Neural cell (in vitro differentiated cells): ENCODE measurements at regions not wholly inside any gene's neighbourhood (a gene's known extent, or its start where the extent isn't known, plus 50 kb on each side); places are given as distances from the start of the nearest gene placed in this dataset.
A peak's percentile ranks its signal among the peaks of the same experiment; 100 is the strongest.

ENCODE experiments used
- H2AFZ ChIP-seq: fragments of 200-600, 300-800 bp; sonication (generic), shearing (Covaris generic); 2 replicates; pipeline ENCODE4 v1.6.0; 2014; ENCODE audit warnings: low read depth, mild to moderate bottlenecking, antibody characterized with exemption, low read length, moderate library complexity
- H3F3A ChIP-seq: fragments of 200-600 bp; shearing (Covaris generic); 2 replicates; pipeline ENCODE4 v1.6.1; 2016; ENCODE audit warnings: mild to moderate bottlenecking, moderate library complexity, mixed read lengths, antibody characterized with exemption, low read length; ENCODE audit not compliant: insufficient read depth, poor library complexity, severe bottlenecking
- H3K27ac ChIP-seq: fragments of 200-600, 300-800 bp; sonication (generic), shearing (Covaris generic); 2 replicates; pipeline ENCODE4 v1.5.1; 2014; ENCODE audit warnings: mild to moderate bottlenecking, low read length, moderate library complexity
- H3K27me3 ChIP-seq: fragments of 300-800, 200-600 bp; sonication (generic), shearing (Covaris generic); 2 replicates; pipeline ENCODE4 v1.6.0; 2014; ENCODE audit warnings: mild to moderate bottlenecking, low read depth, low read length, moderate library complexity; ENCODE audit not compliant: insufficient read depth
- H3K36me3 ChIP-seq: fragments of 300-800, 200-600 bp; sonication (generic), shearing (Covaris generic); 2 replicates; pipeline ENCODE4 v1.5.1; 2014; ENCODE audit warnings: mild to moderate bottlenecking, antibody characterized with exemption, low read length, moderate library complexity; ENCODE audit not compliant: insufficient read depth
- H3K4me2 ChIP-seq: fragments of 300-800, 200-600 bp; sonication (generic), shearing (Covaris generic); 2 replicates; pipeline ENCODE4 v1.6.0; 2014; ENCODE audit warnings: mild to moderate bottlenecking, low read length
- H3K4me3 ChIP-seq: fragments of 300-800, 200-600 bp; sonication (generic), shearing (Covaris generic); 2 replicates; pipeline ENCODE4 v1.5.1; 2014; ENCODE audit warnings: mild to moderate bottlenecking, low read length, moderate library complexity
- H3K79me2 ChIP-seq: fragments of 200-600 bp; shearing (Covaris generic); replicated peaks from 2 replicates; pipeline ENCODE4 v1.6.0; 2014; ENCODE audit warnings: mild to moderate bottlenecking, low read length, moderate library complexity; ENCODE audit not compliant: insufficient read depth
- H3K9ac ChIP-seq: fragments of 300-800, 200-600 bp; sonication (generic), shearing (Covaris generic); 2 replicates; pipeline ENCODE4 v1.6.1; 2016; ENCODE audit warnings: mild to moderate bottlenecking, low read length, mixed read lengths
- H3K9me2 ChIP-seq: fragments of 200-600 bp; shearing (Covaris generic); 2 replicates; pipeline ENCODE4 v1.6.1; 2016; ENCODE audit warnings: mild to moderate bottlenecking, low read length, mixed read lengths; ENCODE audit not compliant: insufficient read depth
- H3K9me3 ChIP-seq: fragments of 200-600, 300-800 bp; sonication (generic), shearing (Covaris generic); 2 replicates; pipeline ENCODE4 v1.6.1; 2016; ENCODE audit warnings: mild to moderate bottlenecking, mixed run types, low read length, moderate library complexity, mixed read lengths
- H4K20me1 ChIP-seq: fragments of 200-600 bp; shearing (Covaris generic); 2 replicates; pipeline ENCODE4 v1.6.1; 2016; ENCODE audit warnings: mild to moderate bottlenecking, mixed run types; ENCODE audit not compliant: insufficient read depth
- EP300 ChIP-seq: fragments of 450-650 bp; conservative IDR thresholded peaks from 2 replicates; pipeline ENCODE4 v1.6.1; 2014; ENCODE audit warnings: antibody characterized with exemption, mild to moderate bottlenecking, moderate library complexity; ENCODE audit not compliant: poor library complexity, severe bottlenecking
- EZH2 ChIP-seq: fragments of 200-600, 300-800 bp; shearing (Covaris generic), sonication (generic); IDR thresholded peaks from 2 replicates; pipeline ENCODE4 v1.6.1; 2014; ENCODE audit warnings: antibody characterized with exemption, low read length, borderline replicate concordance, mild to moderate bottlenecking; ENCODE audit not compliant: insufficient read depth, poor library complexity, severe bottlenecking
- MXI1 ChIP-seq: fragments of 450-650 bp; conservative IDR thresholded peaks from 2 replicates; pipeline ENCODE4 v1.6.1; 2014; ENCODE audit warnings: antibody characterized with exemption, mild to moderate bottlenecking; ENCODE audit not compliant: poor library complexity, severe bottlenecking
- POLR2AphosphoS5 ChIP-seq: IDR thresholded peaks from 2 replicates; pipeline ENCODE4 v1.6.1; 2012
- RAD21 ChIP-seq: fragments of 450-650 bp; conservative IDR thresholded peaks from 2 replicates; pipeline ENCODE4 v1.6.1; 2014; ENCODE audit warnings: antibody characterized with exemption, mild to moderate bottlenecking, moderate library complexity
- SMC3 ChIP-seq: fragments of 450-650 bp; conservative IDR thresholded peaks from 2 replicates; pipeline ENCODE4 v1.6.1; 2014; ENCODE audit warnings: antibody characterized with exemption, mild to moderate bottlenecking, moderate library complexity; ENCODE audit not compliant: poor library complexity
- TAF1 ChIP-seq: IDR thresholded peaks from 2 replicates; pipeline ENCODE4 v1.6.1; 2012; ENCODE audit warnings: low read depth
- TF ChIP-seq, protein P1 (sequence below): fragments of 450-650 bp; IDR thresholded peaks from 2 replicates; pipeline ENCODE4 v1.5.1; 2014; ENCODE audit warnings: antibody characterized with exemption, mild to moderate bottlenecking, moderate library complexity; ENCODE audit not compliant: poor library complexity, severe bottlenecking
- TF ChIP-seq, protein P2 (sequence below): IDR thresholded peaks from 2 replicates; pipeline ENCODE4 v1.6.1; 2012; ENCODE audit warnings: borderline replicate concordance

DNA sequence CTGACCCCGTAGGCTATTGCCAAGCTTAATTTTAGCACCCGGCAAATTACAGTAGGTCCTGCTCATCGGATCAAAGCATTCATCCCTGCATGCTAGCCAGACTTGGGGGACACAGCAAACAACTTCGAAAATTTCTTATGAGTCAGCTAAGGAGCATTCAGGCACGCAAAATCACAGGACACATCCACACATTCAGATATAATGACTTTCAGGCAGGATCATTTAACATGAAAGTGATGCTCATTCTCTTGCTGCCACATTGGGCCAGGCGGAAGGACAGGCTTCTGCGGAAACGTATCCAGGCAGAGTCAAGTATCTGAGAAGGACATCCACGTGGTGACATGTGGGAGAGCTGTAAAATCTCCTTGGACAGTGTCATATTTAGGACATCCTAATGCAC is 474.0 kb upstream of the NRP1 start:
- Histone ChIP-seq H4K20me1 (no peaks in the 10 kb centered on the region), H3K27me3 (no peaks in the 10 kb centered on the region), H3K9me3 (no peaks in the 10 kb centered on the region), H3F3A (no peaks in the 10 kb centered on the region), H3K36me3 (no peaks in the 10 kb centered on the region), H3K9me2 (no peaks in the 10 kb centered on the region), H3K9ac (no peak overlapping the region), H3K27ac (peak overlapping the region; percentile 49), H2AFZ (no peak overlapping the region), H3K4me2 (peak overlapping the region; percentile 1), H3K4me3 (peak overlapping the region; percentile 17), H3K79me2 (no peaks in the 10 kb centered on the region)
- TF ChIP-seq SMC3, result no peak
- TF ChIP-seq RAD21, result no peak
- TF ChIP-seq, protein P1, sequence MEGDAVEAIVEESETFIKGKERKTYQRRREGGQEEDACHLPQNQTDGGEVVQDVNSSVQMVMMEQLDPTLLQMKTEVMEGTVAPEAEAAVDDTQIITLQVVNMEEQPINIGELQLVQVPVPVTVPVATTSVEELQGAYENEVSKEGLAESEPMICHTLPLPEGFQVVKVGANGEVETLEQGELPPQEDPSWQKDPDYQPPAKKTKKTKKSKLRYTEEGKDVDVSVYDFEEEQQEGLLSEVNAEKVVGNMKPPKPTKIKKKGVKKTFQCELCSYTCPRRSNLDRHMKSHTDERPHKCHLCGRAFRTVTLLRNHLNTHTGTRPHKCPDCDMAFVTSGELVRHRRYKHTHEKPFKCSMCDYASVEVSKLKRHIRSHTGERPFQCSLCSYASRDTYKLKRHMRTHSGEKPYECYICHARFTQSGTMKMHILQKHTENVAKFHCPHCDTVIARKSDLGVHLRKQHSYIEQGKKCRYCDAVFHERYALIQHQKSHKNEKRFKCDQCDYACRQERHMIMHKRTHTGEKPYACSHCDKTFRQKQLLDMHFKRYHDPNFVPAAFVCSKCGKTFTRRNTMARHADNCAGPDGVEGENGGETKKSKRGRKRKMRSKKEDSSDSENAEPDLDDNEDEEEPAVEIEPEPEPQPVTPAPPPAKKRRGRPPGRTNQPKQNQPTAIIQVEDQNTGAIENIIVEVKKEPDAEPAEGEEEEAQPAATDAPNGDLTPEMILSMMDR, result no peak
- TF ChIP-seq POLR2AphosphoS5, result no peak
- TF ChIP-seq MXI1, result no peak
- no peak for TF ChIP-seq EZH2
- TF ChIP-seq, protein P2, sequence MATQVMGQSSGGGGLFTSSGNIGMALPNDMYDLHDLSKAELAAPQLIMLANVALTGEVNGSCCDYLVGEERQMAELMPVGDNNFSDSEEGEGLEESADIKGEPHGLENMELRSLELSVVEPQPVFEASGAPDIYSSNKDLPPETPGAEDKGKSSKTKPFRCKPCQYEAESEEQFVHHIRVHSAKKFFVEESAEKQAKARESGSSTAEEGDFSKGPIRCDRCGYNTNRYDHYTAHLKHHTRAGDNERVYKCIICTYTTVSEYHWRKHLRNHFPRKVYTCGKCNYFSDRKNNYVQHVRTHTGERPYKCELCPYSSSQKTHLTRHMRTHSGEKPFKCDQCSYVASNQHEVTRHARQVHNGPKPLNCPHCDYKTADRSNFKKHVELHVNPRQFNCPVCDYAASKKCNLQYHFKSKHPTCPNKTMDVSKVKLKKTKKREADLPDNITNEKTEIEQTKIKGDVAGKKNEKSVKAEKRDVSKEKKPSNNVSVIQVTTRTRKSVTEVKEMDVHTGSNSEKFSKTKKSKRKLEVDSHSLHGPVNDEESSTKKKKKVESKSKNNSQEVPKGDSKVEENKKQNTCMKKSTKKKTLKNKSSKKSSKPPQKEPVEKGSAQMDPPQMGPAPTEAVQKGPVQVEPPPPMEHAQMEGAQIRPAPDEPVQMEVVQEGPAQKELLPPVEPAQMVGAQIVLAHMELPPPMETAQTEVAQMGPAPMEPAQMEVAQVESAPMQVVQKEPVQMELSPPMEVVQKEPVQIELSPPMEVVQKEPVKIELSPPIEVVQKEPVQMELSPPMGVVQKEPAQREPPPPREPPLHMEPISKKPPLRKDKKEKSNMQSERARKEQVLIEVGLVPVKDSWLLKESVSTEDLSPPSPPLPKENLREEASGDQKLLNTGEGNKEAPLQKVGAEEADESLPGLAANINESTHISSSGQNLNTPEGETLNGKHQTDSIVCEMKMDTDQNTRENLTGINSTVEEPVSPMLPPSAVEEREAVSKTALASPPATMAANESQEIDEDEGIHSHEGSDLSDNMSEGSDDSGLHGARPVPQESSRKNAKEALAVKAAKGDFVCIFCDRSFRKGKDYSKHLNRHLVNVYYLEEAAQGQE, result no peak
- no peak for TF ChIP-seq EP300
- no peak for TF ChIP-seq TAF1

DNA sequence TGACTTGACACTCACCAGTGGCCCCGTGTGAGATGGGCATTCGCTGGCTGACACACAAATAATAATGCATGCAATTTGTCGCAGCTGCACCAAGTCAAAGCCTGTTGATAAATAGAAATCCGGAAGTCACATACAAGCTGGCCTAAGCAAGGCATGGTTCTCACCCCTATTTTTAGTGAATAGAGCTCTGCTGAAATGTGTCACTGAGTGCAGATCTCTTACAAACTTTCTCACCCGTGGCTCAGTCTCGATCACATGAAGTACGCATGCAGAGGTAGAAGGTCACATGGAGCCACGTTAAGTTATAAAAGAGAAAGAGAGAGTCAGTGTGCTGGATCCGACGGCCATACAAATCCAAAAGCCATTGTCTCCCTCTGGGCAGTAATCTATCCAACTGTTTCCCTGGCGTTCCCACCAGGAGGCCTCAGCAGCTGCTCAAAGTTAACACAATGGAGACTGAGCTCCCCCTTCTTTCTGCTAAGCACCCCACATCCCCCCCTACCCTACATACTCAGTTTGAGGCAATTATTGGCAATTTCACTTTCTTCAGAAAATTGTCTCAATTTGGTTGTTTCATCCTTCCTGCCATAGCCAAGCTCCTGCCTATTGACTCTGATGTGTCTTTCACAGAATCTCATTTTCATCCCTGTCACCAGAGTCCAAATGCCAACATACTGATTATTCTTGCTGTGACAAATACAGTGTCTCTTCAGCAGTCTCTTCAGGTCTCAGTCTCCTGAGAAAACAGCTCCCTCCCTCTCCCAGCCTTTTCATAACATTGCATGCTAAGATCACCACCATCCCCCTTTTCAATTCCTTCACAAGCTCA is 473.3 kb upstream of the NRP1 start:
- no peaks in the 10 kb centered on the region for H3K9me2 ChIP-seq
- H3K27me3 ChIP-seq, result no peaks in the 10 kb centered on the region
- H3K9ac ChIP-seq, result no peak overlapping the region
- H4K20me1 ChIP-seq, result no peaks in the 10 kb centered on the region
- no peak overlapping the region for H2AFZ ChIP-seq
- H3K36me3 ChIP-seq, result no peaks in the 10 kb centered on the region
- no peaks in the 10 kb centered on the region for H3K9me3 ChIP-seq
- peak overlapping the region; percentile 49 for H3K27ac ChIP-seq
- no peaks in the 10 kb centered on the region for H3F3A ChIP-seq
- TF ChIP-seq MXI1, result no peak
- peak; percentile 93 for TF ChIP-seq EP300
- TF ChIP-seq, protein P1, result peak; percentile 59
- TF ChIP-seq SMC3, result peak; percentile 68
- peak; percentile 89 for TF ChIP-seq POLR2AphosphoS5
- no peak for TF ChIP-seq EZH2
- no peak for TF ChIP-seq TAF1
- TF ChIP-seq, protein P2, result peak; percentile 66
- TF ChIP-seq RAD21, result peak; percentile 65
- peak overlapping the region; percentile 1 for H3K4me2 ChIP-seq
- no peaks in the 10 kb centered on the region for H3K79me2 ChIP-seq
- peak overlapping the region; percentile 17 for H3K4me3 ChIP-seq
